AG20443 (cell line): ENCODE measurements at regions not wholly inside any gene's neighbourhood (a gene's known extent, or its start where the extent isn't known, plus 50 kb on each side); places are given as distances from the start of the nearest gene placed in this dataset.
"Not testable (repeated sequence)": the region's sequence is repeated elsewhere in the genome, so short reads cannot be mapped to it uniquely, and the experiment has no call there.

Source experiments
- DNase-seq: peaks from one replicate; pipeline ENCODE4 v3.0.0; 2012; ENCODE audit warnings: low spot score, mixed read lengths

DNA sequence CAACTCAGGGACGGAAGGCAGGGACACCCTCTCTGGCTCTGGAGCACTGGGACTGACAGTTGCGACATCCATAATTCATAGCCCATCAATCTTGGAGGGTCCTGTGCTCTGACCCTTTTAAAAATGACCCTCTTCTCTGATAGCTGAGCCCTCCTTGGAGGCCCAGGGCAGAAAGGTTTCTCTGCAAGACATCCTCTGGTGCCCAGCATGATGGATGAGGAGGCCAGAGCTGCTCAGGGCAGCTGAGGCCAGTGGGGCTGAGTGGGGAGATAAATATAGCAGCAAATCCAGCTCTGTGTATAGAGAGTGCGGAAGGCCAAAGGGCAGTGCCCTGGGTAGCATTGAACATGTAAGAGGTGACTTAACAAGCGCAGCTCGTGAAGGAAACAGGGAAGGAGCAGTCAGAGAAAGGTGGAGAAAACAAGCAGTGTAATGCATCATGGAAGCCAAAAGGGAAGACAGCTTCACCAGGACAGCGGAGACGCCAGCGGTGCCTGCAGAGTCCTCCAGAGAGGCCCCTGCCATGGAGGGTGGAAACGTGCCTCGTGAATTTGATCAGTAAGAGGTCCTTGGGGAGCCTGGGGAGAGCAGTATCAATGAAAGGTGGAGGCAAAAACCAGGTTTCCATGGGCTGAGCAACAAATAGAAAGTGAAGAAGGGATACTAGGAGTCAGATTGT lies 50.4 kb upstream of the FMOD start:
- DNase-seq, result no peak

DNA sequence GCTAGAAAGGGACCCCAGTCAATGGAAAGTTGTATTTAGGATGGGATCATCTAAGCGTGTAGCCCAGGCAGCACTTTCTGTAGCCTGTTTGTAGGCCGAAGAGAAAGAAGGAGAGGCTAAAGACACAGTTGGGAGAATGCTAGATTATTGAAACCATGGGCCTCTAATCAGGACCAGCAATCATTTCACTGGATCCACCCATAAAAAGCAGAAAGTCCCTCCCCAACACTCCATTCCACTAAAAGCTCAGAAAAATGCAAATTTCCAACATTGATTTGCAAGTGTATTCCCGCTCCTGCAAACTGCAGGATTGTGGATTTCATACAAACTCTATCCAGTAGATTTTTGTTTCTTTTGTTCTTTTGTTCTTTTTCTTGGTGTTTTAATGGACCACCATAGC lies 51.2 kb upstream of the FMOD start:
- DNase-seq, result no peak

DNA sequence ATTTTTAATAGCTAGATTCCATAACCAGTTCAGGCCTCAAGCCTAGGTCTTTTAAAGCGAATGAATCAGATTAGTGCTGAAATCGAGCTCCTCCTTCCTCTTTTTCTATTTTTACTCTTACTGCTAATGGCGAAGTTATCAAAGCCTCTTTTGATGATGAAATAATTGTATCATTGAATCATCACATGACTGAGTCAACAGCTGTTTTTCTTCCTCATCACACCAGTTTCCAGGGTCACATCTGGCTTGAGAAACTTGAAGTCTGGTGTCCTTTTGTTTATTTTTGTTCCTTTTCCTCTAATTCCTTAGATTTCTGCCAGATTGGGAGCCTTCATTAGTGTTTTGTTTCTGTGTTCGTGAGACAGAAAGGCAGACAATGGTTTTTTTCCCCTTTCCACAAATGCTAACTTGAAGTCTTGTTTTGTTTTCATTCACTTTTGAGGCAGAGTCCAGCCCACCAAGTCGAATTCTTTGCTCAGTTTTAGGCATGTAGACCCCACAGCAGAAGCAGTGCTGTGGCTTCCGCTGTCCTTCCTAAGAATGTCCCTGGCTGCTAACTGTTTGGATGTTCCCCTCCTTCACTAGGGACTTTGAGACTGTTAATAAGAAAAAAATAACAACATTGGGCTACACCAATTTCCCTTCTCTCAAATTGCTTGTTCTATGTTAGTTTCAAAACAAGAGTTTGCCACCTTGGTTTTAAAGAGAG lies 51.9 kb upstream of the FMOD start:
- DNase-seq, result peak; percentile 78

DNA sequence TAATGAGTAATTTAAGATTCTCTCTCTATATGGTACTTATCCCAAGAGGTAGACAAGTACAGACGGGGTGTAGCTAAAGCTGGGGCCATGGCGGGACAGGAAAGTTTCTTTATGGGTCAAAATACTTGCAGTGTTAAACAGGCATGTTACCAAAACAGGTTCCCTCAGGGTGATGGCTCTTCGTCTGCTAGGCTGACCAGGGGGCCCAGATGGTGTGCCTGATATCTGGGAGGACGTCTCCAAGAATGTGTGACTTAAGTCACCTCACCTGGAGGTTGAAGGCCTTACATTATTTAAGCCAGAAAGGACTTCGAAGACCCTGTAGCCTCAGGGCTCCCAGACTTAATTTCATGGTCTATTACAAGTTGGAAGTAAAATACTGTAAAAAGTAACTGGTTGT lies 52.7 kb upstream of the FMOD start:
- DNase-seq, result no peak

DNA sequence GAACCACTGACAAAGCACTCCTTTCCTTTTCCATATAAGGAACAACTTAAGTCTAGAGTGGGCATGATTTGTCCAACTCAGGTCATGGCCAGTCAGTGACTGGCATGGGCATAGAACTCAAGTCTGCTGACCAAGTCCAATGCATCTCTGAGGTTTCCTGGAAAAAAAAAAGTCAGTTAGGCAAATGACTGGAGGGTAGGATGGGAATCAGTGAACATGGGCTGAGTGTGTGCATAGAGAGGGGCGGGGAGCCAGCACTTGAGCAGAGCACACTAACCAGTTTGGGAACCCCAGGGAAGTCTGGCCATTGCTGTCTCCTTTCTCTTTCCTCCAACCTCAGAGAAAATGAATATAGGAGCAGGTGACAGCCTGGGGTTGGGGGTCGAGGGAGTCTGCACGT lies 53.6 kb upstream of the FMOD start:
- no peak for DNase-seq

DNA sequence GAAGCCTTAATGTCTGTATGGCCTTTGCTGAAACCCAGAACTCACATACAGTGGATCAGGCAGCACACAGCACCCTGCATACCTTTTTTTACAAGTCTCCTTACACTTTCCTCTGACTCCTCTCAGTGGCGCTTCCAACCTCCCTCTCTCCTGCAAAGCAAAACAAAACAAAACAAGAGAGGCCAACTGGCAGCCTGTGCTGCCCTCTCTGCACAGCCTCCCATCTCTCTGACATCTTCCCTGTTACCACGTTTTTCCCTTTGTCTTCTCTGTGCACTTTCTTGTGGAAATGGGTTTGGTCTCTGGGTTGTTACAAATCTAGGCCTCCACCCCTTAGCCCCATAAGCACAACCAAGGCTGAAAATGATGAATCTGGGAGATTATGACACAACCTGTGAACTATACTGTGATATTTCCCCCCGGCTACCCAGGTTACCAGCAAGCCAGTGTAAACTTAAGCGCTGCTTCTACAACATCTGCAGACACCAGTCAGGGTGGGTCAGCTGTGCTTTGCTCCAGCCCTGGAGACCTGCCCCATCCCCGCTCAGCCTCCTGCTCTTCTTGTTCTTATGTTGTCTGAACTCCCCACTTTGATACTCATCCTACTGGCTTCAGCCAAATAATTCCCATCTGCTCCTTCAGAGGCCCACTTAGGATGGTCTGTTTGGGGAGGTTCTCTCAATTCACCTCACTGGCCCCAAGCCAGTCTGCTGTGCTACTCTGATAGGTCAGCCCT lies 54.9 kb upstream of the FMOD start:
- no peak for DNase-seq

DNA sequence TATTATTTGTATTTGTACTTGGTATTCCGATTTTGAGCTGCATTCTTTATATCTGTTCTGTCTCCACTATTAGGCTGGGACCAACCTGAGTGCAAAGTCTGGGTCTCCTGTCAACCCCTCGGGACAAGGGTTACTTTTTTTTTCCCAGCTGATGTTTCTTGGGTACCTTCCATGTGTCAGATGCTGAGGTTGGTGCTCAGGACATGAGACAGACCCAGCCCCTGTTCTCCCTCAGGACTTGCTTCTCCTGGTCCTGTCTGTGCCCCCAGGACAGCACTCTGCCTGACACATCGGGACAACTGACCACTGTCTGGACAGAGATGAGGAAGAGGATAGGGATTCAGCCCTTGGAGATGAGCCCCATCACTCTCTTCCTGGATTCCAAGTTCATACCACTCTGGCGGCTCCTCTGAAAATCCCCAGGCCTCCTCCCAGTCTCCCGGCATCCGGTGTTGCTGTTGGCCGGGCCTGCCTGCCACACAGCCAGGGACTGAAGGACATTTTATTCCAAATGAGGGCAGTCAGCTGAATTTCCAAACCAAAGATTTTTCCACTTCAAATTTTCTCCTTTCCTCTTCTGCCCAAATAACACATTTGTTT lies 55.6 kb upstream of the FMOD start:
- peak; percentile 78 for DNase-seq

DNA sequence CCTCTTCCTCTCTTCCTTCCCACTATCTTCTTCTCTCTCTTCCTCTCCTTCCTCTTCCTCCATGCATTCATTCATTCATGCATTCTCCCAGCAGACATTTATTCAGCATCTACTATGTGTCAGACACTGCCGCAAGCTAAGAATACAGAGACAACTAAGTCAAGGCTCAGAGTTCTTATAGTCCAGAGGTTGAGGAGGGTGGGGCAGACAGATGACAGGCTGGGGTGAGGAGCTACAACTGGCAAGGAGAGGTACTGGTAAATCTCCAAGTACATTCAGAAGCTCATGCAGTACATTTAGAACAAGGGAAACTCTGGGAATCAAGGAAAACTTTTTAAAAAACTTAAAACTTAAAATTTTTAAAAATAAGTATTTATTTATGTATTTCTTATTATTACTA lies 56.4 kb upstream of the FMOD start:
- no peak for DNase-seq

DNA sequence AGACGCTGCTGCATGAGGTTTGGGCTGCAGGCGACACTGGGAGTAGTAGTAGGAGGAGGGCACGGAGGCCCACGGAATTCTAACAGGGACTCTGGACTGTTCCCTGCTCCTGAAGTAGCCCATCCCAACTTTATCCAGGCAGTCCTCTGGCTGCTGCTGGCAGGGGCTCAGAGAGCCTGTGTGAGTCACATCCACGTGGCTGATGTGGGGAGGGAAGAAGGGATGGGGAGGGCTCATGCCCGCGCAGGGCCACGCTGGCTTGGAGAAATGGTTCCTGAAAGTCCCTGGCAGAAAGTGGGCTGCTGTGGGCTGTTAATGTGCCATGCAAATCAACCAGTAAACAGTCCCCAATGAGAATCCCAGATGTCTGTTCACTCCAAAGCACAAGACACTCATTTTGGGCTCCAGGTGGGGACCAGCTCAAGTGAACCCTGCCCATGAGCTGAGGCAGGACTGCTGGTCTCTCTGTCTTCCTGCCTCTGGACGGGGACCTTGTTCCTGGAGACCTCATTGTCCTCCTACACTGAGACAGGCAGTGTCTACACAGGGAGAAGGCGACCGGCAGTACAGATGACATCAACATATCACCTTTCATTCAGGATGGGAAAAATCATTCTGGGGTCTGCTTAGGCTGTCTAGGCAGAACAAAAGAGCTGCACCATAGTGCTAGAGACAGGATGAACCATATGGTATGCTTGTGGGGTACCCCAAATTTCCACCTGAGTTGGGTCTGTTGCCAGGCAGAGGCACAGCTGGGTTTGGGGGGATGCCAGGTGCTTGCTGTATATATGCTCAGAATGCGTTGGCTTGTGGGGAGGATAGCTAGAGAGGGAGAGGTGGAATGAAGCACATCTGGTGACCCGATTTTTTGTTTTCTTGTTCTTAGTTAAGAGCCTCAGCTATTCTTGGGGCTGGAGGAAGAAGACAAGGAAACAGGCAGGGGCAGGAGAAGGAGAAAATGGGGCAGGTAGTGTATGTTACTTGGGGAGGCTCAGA lies 57.9 kb upstream of the FMOD start:
- DNase-seq, result peak; percentile 93

DNA sequence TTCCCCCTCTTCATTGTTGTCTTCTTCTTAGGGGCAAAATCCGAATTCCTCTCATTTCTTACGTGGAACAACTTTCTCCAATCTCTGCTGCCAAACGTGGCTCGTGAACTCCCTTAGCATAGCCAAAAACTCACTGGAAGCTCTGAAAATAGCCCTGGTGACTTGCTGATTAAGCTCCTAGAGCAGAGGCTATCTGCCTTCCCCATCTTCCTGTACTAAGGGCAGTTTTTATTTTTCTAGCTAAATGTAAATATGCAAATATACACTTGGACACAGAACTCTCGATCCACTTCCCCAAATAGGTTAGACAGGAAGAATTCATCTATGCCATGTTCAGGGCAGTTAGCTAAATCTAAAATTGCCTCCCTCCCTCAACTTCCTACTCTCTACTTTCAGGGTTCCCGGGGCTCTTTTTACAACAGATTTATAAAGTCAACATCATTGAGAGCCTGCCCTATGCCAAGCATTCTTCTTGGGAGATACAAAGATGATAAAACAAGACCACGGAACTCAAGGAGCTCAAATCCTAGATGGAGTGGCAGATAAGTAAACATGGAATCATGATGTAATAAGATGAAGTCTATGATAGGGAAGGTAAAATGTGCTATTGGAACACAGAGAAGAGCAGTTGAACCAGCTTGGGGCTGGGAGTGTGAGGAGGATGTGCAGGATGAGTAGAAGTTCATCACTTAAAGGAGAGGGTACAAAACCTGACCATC lies 59.4 kb upstream of the FMOD start:
- DNase-seq, result no peak

DNA sequence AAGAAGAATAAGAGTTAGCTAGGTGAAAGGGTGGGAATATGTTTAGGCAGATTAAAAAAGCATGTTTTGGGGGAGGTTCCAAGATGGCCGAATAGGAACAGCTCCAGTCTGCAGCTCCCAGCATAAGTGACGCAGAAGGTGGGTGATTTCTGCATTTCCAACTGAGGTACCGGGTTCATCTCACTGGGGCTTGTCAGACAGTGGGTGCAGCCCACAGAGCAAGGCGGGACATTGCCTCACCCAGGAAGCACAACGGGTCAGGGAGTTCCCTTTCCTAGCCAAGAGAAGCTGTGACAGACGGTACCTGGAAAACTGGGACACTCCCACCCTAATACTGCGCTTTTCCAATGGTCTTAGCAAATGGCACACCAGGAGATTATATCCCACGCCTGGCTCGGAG lies 60.5 kb upstream of the FMOD start:
- DNase-seq, result not testable (repeated sequence)

DNA sequence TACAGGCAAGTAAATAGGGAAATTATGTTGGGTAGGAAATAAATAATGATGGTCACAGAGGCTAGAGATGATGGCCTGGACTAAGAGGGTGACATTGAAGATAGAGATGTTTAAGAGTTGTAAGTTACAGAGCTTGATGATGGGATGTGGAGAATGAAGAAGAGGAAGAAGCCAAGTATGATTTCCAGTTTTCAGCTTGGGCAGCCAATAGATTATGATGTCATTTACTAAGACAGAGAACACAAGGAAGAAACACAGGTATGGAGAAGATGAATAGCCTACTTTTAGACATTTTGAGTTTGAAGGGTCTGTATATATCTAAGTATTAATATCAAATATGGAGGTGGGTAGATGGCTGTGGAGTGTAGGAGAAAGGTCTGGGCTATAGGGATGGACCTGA lies 56.0 kb upstream of the PRELP start:
- DNase-seq, result no peak

DNA sequence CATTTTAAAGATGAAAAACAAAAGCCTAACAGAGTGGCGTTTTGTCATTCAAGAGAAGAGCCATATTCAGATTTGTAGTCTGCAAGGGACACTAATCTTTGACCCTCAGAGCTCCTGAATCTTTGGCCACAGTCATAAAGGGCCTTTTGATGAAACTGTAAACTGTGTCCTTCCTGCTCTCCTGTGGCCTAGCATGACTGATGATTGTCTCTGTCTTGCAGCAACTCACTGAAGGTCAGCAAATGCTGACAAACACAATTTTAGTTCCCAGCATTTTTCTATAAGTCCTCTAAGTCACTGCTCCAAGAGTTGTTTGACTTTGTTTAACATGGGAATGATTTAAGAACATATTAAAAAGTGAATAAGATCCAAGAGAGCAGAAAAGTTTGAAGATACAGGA lies 55.3 kb upstream of the PRELP start:
- no peak for DNase-seq

DNA sequence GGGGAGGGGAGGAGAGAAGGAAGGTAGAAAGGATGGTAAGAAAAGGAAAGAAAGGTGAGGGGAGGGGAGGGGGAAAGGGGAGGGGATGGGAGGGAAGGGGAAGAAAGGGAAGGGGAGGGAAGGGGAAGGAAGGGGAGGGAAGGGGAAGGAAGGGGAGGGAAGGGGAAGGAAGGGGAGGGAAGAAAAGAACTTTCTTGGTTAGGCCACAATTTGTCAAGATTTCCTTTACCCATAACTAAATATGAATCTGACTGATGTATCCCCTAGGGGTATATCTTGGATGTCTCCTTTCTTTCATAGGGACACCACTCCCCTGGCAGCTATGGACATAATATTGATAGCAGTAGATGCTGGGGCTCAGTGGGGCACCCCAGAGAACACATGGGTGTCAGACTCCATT lies 54.4 kb upstream of the PRELP start:
- DNase-seq, result no peak

DNA sequence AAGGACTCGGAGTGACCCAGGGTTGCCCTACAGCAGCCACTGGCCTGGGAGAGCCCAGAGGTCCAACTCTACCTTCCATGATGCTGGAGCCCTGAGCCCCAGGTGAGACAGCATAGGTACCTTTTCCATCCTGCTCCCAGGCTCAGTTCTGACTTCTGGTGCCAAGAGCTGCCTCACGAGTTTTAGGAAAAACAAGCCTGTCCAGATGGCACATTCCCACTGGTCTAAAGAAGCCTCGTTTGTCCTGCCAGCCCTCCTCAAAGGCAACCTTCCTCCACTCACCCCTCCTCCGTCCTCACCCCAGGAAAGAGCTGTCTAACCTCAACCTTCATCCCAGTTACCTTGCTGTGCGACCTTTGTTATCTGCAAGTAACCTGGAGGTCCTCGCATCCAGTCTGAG lies 53.5 kb upstream of the PRELP start:
- no peak for DNase-seq

DNA sequence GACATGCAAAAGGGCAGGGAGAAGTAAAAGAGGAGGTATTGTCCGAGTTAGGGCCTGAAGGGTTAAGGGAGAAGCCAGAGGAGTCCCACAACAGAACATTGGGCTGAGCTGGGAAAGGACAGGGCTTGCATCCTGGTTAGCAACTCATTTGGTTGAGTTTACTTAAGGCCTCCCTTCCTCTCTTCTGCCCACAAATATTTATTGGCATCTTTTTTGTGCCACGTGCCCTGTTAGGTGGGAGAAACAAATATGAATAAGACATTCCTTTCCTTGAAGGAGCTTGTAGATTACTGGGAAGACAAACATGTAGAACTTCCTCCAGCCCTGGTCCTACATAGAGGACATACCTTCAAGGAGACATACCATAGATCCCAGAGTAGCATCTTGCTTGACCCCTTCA lies 53.0 kb upstream of the PRELP start:
- DNase-seq, result peak; percentile 63

DNA sequence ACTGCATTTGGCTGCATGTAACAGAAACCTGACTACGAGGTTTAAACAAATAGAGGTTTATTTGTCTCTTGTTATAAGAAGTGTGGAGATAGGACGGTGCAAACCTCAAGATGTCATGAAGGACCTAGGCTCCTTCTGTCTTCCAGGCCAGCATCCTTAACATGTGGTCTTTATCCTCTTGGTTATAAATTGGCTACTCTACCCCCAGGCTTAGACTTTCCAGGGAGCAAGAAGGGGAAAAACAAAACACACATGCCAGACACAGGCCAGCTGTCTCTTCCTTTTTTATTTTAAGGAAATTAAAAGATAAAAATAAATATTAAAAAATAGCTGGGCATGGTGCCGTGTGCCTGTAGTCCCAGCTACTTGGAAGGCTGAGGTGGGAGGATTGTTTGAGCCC lies 51.3 kb upstream of the PRELP start:
- no peak for DNase-seq

DNA sequence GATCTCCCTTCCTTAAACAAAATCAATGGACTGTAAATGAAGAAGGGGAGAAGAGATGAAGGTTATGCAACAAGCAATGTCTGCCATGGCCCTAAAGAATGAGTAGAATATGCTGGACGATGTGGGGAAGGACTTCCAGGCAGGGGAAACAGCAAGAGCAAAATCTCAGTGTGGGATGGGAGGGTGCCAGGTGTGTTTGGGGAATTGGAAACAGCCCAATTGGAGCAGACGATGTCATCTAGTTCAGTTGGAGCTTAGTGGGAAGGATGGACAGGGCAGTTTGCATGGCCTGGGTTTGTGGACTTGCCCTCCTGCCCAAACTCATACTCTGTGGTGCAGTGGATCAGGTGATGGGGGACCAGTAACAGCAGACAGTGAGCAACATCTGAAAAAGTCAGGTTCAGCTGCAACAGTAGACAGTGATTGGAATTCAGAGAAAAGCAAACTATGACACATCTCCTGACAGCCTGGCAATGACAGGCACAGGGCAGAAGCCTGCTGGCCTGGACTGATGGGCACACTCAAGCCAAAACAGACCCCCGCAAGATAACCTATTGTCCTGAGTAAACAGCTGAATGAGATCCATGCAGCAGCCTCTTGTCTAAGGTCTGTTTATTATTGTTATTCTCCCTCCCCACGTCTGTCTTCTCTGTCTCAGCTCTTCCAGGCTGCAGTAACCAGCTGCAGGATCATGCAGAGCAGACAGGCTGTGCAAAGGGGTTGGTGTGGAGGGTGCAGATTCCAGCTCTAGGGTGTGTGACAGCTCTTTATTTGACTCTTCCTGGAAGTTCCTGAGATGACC lies 50.5 kb upstream of the PRELP start:
- no peak for DNase-seq

DNA sequence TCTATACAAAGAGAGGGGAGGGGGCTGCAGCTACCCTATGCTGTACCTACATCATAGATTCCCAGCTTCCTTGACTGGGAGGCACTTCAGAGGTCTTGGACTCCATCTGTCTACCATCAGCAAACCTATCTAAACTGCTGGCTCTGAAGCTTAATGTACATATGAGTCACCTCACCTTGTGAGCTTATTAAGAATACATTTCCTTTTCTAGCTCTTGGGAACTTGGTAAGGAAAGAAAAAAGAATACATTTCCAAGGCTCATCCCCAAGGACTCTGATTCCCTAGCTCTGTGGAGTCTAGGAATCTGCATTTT lies 50.0 kb upstream of the PRELP start:
- DNase-seq, result no peak
